ENCODE measurements at regions not wholly inside any gene's neighbourhood (a gene's known extent, or its start where the extent isn't known, plus 50 kb on each side); places are given as distances from the start of the nearest gene placed in this dataset.

GRCh38 chr11:15764948-15765347 lies 591.4 kb downstream of the SOX6 start:
- Histone ChIP-seq H4K8ac (replicated peaks; ENCODE audit: insufficient read length, low read depth, low read length) (no peak overlapping the region), H3K23ac (ENCODE audit: insufficient read length, low read depth, low read length) (no peak overlapping the region), H4K20me1 (ENCODE audit: control insufficient read depth, insufficient read depth, insufficient read length) (no peaks in the 10 kb centered on the region), H3K23me2 (ENCODE audit: insufficient read length, low read depth, low read length, poor library complexity, severe bottlenecking) (no peaks in the 10 kb centered on the region), H3K4me1 (ENCODE audit: insufficient read depth, low read length) (no peaks in the 10 kb centered on the region), H3K79me2 (ENCODE audit: insufficient read depth, low read length) (no peaks in the 10 kb centered on the region), H3K27ac (ENCODE audit: insufficient read length, low read depth, low read length) (no peak overlapping the region), H3T11ph (ENCODE audit: low read length) (no peak overlapping the region), H4K5ac (ENCODE audit: insufficient read length, low read depth, low read length) (no peak overlapping the region), H3K79me1 (ENCODE audit: insufficient read depth, low read depth, low read length, poor library complexity, severe bottlenecking) (no peaks in the 10 kb centered on the region), H2AFZ (ENCODE audit: low read length) (no peak overlapping the region), H2BK5ac (ENCODE audit: insufficient read length, low read length) (no peak overlapping the region), H2BK15ac (ENCODE audit: low read depth, low read length) (no peak overlapping the region), H3K27me3 (ENCODE audit: insufficient read depth, low read length) (no peaks in the 10 kb centered on the region), H3K9me3 (ENCODE audit: control insufficient read depth, low read depth, low read length) (no peaks in the 10 kb centered on the region), H2BK12ac (ENCODE audit: insufficient read length, low read depth, low read length) (no peak overlapping the region), H3K4ac (ENCODE audit: low read depth, low read length) (no peak overlapping the region), H2BK20ac (ENCODE audit: low read depth, low read length, poor library complexity, severe bottlenecking) (no peak overlapping the region), H3K56ac (ENCODE audit: insufficient read length, low read depth, low read length) (no peak overlapping the region), H4K91ac (ENCODE audit: insufficient read length, low read depth, low read length) (no peak overlapping the region), H3K18ac (ENCODE audit: insufficient read length, low read depth, low read length) (no peak overlapping the region), H3K4me2 (ENCODE audit: insufficient read depth, insufficient read length, low read length) (no peak overlapping the region), H2AK5ac (ENCODE audit: insufficient read length, low read length) (no peak overlapping the region), H2BK120ac (ENCODE audit: low read depth, low read length, poor library complexity, severe bottlenecking) (no peak overlapping the region), H3K14ac (ENCODE audit: insufficient read depth, low read length) (no peak overlapping the region), H3K9ac (ENCODE audit: extremely low read depth, insufficient read length, low read length) (no peak overlapping the region)
- WGBS (ENCODE audit: extremely low coverage, insufficient read length, low lambda C conversion rate), result no CpG with 5 or more reads among the region's 1 CpG
- Mint-ChIP-seq H3K36me3 (ENCODE audit: insufficient read depth in 1 of 3, low read depth in 3 of 3) (no peaks in the 10 kb centered on the region; a peak in 1 of 7 replicates), H3K4me3 (no peak overlapping the region), H3K27me3 (ENCODE audit: low read depth) (no peaks in the 10 kb centered on the region; the same call in none of the 2 replicates), H3K4me1 (peaks cover 0 to 4% of the 10 kb centered on the region in 2 experiments; a peak in 1 of 4 replicates), H3K27ac (no peak overlapping the region), H3K9me3 (peaks cover 0 to 5% of the 10 kb centered on the region in 2 experiments; a peak in 2 of 5 replicates)
- TF ChIP-seq CTCF (conservative IDR thresholded peaks at IDR 0.05), result no peak
- DNase-seq, result no peak

Data from H9 (cell line).